Hepatocyte (in vitro differentiated cells): ENCODE measurements at regions not wholly inside any gene's neighbourhood (a gene's known extent, or its start where the extent isn't known, plus 50 kb on each side); places are given as distances from the start of the nearest gene placed in this dataset.

ENCODE experiments used
- DNase-seq: peaks from one replicate; pipeline ENCODE4 v3.0.0-alpha.2; 2016; ENCODE audit warnings: low spot score
- H2AFZ ChIP-seq: fragments of 200-600 bp; sonication (generic); 2 replicates; pipeline ENCODE4 v1.6.0; 2016; ENCODE audit warnings: antibody characterized with exemption, mild to moderate bottlenecking
- H3K27ac ChIP-seq: fragments of 200-600 bp; sonication (generic); 2 replicates; pipeline ENCODE4 v1.5.1; 2016; ENCODE audit warnings: mild to moderate bottlenecking
- H3K27me3 ChIP-seq: fragments of 200-600 bp; sonication (generic); 2 replicates; pipeline ENCODE4 v1.6.1; 2016
- H3K36me3 ChIP-seq: fragments of 200-600 bp; sonication (generic); replicated peaks from 2 replicates; pipeline ENCODE4 v1.5.1; 2016; ENCODE audit warnings: low read depth; ENCODE audit not compliant: insufficient read depth
- H3K4me1 ChIP-seq: fragments of 200-600 bp; sonication (generic); 2 replicates; pipeline ENCODE4 v1.5.1; 2016; ENCODE audit warnings: mild to moderate bottlenecking, moderate library complexity; ENCODE audit not compliant: insufficient read depth
- H3K4me2 ChIP-seq: fragments of 200-600 bp; sonication (generic); 2 replicates; pipeline ENCODE4 v1.6.0; 2016
- H3K4me3 ChIP-seq: fragments of 200-600 bp; sonication (generic); 2 replicates; pipeline ENCODE4 v1.5.1; 2016; ENCODE audit warnings: mild to moderate bottlenecking
- H3K79me2 ChIP-seq: fragments of 200-600 bp; sonication (generic); 2 replicates; pipeline ENCODE4 v1.6.0; 2017; ENCODE audit warnings: mild to moderate bottlenecking
- H3K9me2 ChIP-seq: fragments of 200-600 bp; sonication (generic); replicated peaks from 2 replicates; pipeline ENCODE4 v1.6.0; 2017; ENCODE audit warnings: mild to moderate bottlenecking; ENCODE audit not compliant: insufficient read depth
- H3K9me3 ChIP-seq: fragments of 200-600 bp; sonication (generic); 2 replicates; pipeline ENCODE4 v1.5.1; 2016; ENCODE audit warnings: low read depth, mild to moderate bottlenecking
- H4K20me1 ChIP-seq: fragments of 200-600 bp; sonication (generic); 2 replicates; pipeline ENCODE4 v1.6.0; 2016; ENCODE audit warnings: mild to moderate bottlenecking; ENCODE audit not compliant: insufficient read depth, poor library complexity, severe bottlenecking
- CTCF ChIP-seq: fragments of 200-600 bp; sonication (generic); IDR thresholded peaks from 2 replicates; pipeline ENCODE4 v1.5.1; 2016; ENCODE audit warnings: antibody characterized with exemption, mild to moderate bottlenecking; ENCODE audit not compliant: poor library complexity
- EZH2 ChIP-seq: fragments of 200-600 bp; sonication (generic); IDR thresholded peaks from 2 replicates; pipeline ENCODE4 v1.6.1; 2016; ENCODE audit warnings: antibody characterized with exemption, mild to moderate bottlenecking, borderline replicate concordance
- EZH2phosphoT487 ChIP-seq: fragments of 200-600 bp; sonication (generic); IDR thresholded peaks from one replicate; pipeline ENCODE4 v1.6.1; 2018; ENCODE audit warnings: antibody characterized with exemption, mild to moderate bottlenecking, low read depth, moderate library complexity; ENCODE audit not compliant: unreplicated experiment, severe bottlenecking
- WGBS: methylation state at CpG from one replicate; pipeline ENCODE4 v1.1.6; 2016; ENCODE audit warnings: low lambda C conversion rate; ENCODE audit errors: missing lambda C conversion rate; 5-methylcytosine and 5-hydroxymethylcytosine counted together

DNA sequence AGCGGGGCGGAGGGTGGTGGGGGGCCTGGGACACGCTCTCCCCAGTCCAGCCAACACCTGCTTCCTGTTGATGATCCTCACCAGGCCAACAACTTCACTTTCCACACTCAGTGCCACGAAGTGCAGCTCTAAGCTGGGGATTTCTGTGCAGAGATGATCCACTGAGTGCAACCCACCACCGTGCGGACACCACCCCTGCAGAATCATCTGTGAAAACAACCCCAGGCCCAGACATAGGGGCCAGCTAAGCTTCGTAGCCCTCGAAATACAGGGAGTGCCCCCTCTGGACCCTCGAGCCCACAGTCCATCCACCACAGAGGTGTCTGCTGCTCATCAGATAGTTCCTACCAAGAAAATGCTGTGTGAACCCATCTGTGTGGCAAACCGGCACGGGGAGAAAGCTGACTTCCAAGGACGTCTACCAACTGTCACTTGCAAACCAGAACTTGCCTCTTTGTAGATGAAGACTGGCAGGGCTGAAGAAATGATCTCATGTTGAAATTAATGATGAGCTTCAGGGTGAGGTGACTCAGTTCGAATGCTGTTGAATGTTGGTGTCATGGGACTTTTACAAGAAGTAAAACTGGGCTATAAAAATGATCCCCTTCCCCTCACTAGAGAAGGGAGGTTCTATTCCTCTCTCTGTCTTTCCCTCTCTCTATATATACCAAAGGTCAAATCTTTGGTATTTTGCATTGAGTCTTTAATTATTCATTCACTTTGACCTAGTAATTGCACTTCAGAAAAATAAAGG lies 73.4 kb downstream of the MYEOV start:
- Histone ChIP-seq H3K4me3 (no peak overlapping the region), H3K4me1 (peaks cover 7% of the 10 kb centered on the region), H3K36me3 (no peaks in the 10 kb centered on the region), H3K27me3 (no peaks in the 10 kb centered on the region), H4K20me1 (no peaks in the 10 kb centered on the region), H2AFZ (no peak overlapping the region), H3K9me2 (no peaks in the 10 kb centered on the region), H3K79me2 (no peaks in the 10 kb centered on the region), H3K27ac (no peak overlapping the region), H3K9me3 (no peaks in the 10 kb centered on the region), H3K4me2 (no peak overlapping the region)
- DNase-seq = no peak
- TF ChIP-seq CTCF (no peak), EZH2phosphoT487 (no peak), EZH2 (no peak)
- WGBS = 87% methylated on average over 13 of the region's 13 CpGs

GRCh38 chr11:69368119-69368880 lies 74.3 kb downstream of the MYEOV start:
- no peak for TF ChIP-seq EZH2
- TF ChIP-seq EZH2phosphoT487 = no peak
- TF ChIP-seq CTCF = no peak
- Histone ChIP-seq H3K27ac (no peak overlapping the region), H2AFZ (no peak overlapping the region), H3K4me1 (peaks cover 7% of the 10 kb centered on the region), H3K4me3 (no peak overlapping the region), H3K9me3 (no peaks in the 10 kb centered on the region), H3K36me3 (no peaks in the 10 kb centered on the region), H3K9me2 (no peaks in the 10 kb centered on the region), H4K20me1 (no peaks in the 10 kb centered on the region), H3K27me3 (no peaks in the 10 kb centered on the region), H3K4me2 (no peak overlapping the region), H3K79me2 (no peaks in the 10 kb centered on the region)
- WGBS = 89% methylated on average over 10 of the region's 10 CpGs
- no peak for DNase-seq

DNA sequence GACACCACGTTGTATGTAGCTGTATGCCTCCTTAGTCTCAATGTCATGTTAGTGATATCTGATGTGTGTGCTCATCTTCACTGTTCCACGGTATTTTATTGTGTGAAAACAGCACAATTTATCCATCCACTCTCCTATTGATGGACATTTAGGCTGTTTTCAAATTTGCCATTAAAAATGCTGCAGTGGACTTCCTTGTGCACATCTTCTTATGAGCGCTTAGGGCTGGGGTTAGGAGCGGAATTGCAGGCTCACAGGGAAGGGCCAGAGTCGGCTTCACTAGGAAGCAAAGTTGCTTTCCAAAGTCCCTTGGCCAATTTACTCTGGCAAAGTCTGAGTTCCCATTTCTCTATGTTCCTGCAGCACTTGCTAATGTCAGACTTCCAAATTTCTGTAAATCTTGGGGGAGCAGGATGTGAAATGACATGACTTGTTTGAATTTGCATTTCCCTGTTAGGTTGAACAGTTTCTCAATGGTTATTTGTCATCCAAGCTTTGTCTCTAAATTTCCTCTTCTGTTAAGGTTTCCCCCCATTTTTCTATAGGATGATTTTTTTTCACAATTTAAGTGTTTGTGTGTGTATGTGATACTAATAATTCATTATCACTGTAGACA lies 75.4 kb downstream of the MYEOV start:
- Histone ChIP-seq H3K27ac (no peak overlapping the region), H4K20me1 (no peaks in the 10 kb centered on the region), H3K79me2 (no peaks in the 10 kb centered on the region), H2AFZ (no peak overlapping the region), H3K4me3 (no peak overlapping the region), H3K4me1 (peaks cover 4% of the 10 kb centered on the region), H3K4me2 (no peak overlapping the region), H3K36me3 (no peaks in the 10 kb centered on the region), H3K9me3 (no peaks in the 10 kb centered on the region), H3K27me3 (no peaks in the 10 kb centered on the region), H3K9me2 (no peaks in the 10 kb centered on the region)
- TF ChIP-seq EZH2phosphoT487 = no peak
- TF ChIP-seq CTCF = no peak
- TF ChIP-seq EZH2 = no peak
- no peak for DNase-seq
- 89% methylated on average over 5 of the region's 5 CpGs for WGBS
